A549 (cell line): ENCODE measurements at regions not wholly inside any gene's neighbourhood (a gene's known extent, or its start where the extent isn't known, plus 50 kb on each side); places are given as distances from the start of the nearest gene placed in this dataset.

Source experiments
- BHLHE40 ChIP-seq: IDR thresholded peaks from 2 replicates; pipeline ENCODE4 v1.6.1; 2012; ENCODE audit warnings: low read depth, low read length, inconsistent platforms
- JUN ChIP-seq, 2 experiments: fragments of >200 bp; sonication (Bioruptor Twin); formaldehyde crosslinking; IDR thresholded peaks; 2 replicates in 1 of 2; 3 replicates in 1 of 2; pipeline ENCODE4 v1.6.1; 2016 to 2017
- NFE2L2 ChIP-seq: fragments of 150-350 bp; conservative IDR thresholded peaks from 2 replicates; pipeline ENCODE4 v1.6.1; 2014; ENCODE audit warnings: low read length
- TP53 ChIP-seq: fragments of 250-450 bp; sonication (Bioruptor Pico); IDR thresholded peaks from 2 replicates; pipeline ENCODE4 v1.5.0; 2021; ENCODE audit warnings: mild to moderate bottlenecking, moderate library complexity
- TF ChIP-seq, protein P1 (sequence below): IDR thresholded peaks from 2 replicates; pipeline ENCODE4 v1.6.1; 2012
- TF ChIP-seq, protein P2 (sequence below): fragments of 200-600 bp; sonication (generic); IDR thresholded peaks from 2 replicates; pipeline ENCODE4 v1.6.1; 2016; ENCODE audit warnings: antibody characterized with exemption, mild to moderate bottlenecking, moderate library complexity
- TF ChIP-seq, protein P3 (sequence below): fragments of >200 bp; sonication (Bioruptor Twin); formaldehyde crosslinking; IDR thresholded peaks from 3 replicates; pipeline ENCODE4 v1.5.1; 2016

DNA sequence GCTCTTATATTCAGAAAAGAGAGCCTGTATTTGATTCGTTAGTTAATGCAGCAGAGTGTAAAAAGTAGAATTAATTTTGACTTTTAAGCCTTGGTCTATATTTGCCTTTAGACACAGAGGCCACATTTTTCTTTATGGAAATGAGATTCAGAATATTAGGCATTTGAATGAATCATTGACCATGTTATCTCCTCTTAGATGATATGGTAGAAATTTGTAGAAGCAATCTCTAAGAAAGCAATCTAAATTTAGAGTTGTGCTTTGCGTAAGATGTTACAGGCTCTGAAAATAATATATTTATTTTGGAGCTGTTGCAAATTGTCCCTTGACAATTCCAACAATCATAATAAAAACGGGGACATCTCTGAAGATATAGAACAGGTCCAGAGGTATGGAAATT is 68.3 kb upstream of the ST6GAL2 start:
- TF ChIP-seq JUN (IDR thresholded peaks at IDR 0.05), result no peak
- TF ChIP-seq, protein P1, sequence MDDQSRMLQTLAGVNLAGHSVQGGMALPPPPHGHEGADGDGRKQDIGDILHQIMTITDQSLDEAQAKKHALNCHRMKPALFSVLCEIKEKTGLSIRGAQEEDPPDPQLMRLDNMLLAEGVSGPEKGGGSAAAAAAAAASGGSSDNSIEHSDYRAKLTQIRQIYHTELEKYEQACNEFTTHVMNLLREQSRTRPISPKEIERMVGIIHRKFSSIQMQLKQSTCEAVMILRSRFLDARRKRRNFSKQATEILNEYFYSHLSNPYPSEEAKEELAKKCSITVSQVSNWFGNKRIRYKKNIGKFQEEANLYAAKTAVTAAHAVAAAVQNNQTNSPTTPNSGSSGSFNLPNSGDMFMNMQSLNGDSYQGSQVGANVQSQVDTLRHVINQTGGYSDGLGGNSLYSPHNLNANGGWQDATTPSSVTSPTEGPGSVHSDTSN, result no peak
- TF ChIP-seq NFE2L2, result no peak
- TF ChIP-seq BHLHE40, result no peak
- TF ChIP-seq, protein P2, sequence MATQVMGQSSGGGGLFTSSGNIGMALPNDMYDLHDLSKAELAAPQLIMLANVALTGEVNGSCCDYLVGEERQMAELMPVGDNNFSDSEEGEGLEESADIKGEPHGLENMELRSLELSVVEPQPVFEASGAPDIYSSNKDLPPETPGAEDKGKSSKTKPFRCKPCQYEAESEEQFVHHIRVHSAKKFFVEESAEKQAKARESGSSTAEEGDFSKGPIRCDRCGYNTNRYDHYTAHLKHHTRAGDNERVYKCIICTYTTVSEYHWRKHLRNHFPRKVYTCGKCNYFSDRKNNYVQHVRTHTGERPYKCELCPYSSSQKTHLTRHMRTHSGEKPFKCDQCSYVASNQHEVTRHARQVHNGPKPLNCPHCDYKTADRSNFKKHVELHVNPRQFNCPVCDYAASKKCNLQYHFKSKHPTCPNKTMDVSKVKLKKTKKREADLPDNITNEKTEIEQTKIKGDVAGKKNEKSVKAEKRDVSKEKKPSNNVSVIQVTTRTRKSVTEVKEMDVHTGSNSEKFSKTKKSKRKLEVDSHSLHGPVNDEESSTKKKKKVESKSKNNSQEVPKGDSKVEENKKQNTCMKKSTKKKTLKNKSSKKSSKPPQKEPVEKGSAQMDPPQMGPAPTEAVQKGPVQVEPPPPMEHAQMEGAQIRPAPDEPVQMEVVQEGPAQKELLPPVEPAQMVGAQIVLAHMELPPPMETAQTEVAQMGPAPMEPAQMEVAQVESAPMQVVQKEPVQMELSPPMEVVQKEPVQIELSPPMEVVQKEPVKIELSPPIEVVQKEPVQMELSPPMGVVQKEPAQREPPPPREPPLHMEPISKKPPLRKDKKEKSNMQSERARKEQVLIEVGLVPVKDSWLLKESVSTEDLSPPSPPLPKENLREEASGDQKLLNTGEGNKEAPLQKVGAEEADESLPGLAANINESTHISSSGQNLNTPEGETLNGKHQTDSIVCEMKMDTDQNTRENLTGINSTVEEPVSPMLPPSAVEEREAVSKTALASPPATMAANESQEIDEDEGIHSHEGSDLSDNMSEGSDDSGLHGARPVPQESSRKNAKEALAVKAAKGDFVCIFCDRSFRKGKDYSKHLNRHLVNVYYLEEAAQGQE, result no peak
- TF ChIP-seq, protein P3, sequence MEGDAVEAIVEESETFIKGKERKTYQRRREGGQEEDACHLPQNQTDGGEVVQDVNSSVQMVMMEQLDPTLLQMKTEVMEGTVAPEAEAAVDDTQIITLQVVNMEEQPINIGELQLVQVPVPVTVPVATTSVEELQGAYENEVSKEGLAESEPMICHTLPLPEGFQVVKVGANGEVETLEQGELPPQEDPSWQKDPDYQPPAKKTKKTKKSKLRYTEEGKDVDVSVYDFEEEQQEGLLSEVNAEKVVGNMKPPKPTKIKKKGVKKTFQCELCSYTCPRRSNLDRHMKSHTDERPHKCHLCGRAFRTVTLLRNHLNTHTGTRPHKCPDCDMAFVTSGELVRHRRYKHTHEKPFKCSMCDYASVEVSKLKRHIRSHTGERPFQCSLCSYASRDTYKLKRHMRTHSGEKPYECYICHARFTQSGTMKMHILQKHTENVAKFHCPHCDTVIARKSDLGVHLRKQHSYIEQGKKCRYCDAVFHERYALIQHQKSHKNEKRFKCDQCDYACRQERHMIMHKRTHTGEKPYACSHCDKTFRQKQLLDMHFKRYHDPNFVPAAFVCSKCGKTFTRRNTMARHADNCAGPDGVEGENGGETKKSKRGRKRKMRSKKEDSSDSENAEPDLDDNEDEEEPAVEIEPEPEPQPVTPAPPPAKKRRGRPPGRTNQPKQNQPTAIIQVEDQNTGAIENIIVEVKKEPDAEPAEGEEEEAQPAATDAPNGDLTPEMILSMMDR, result no peak
- no peak for TF ChIP-seq TP53 (CRISPR knock-in tag)
